Astrocyte of the hippocampus (primary cell): ENCODE measurements at regions not wholly inside any gene's neighbourhood (a gene's known extent, or its start where the extent isn't known, plus 50 kb on each side); places are given as distances from the start of the nearest gene placed in this dataset.

Source experiments
- DNase-seq: peaks from one replicate; pipeline ENCODE4 v3.0.0; 2011; ENCODE audit warnings: low read depth, low spot score

- peak; percentile 72 for DNase-seq
Observed at GRCh38 chr9:107548298-107549142, 59.0 kb upstream of the KLF4 start.

- DNase-seq, result no peak
Observed at GRCh38 chr9:107547772-107548297, 58.3 kb upstream of the KLF4 start.

- DNase-seq, result no peak
Observed at GRCh38 chr9:107547303-107547702, 57.7 kb upstream of the KLF4 start.

- DNase-seq, result no peak
Observed at GRCh38 chr9:107546859-107547258, 57.3 kb upstream of the KLF4 start.

GRCh38 chr9:107545036-107545435 lies 55.5 kb upstream of the KLF4 start:
- no peak for DNase-seq

- DNase-seq, result no peak
Observed at GRCh38 chr9:107542411-107543157, 53.0 kb upstream of the KLF4 start.

- DNase-seq, result no peak
Observed at GRCh38 chr9:107541523-107541922, 52.0 kb upstream of the KLF4 start.

GRCh38 chr9:107540164-107540561 lies 50.6 kb upstream of the KLF4 start:
- DNase-seq, result no peak

GRCh38 chr9:107539427-107540163 lies 50.0 kb upstream of the KLF4 start:
- DNase-seq, result no peak
